Calu3 (cell line): ENCODE measurements at regions not wholly inside any gene's neighbourhood (a gene's known extent, or its start where the extent isn't known, plus 50 kb on each side); places are given as distances from the start of the nearest gene placed in this dataset.

Experiments
- BruUV-seq: library from RNA; stranded (reverse); fragments of 400-500 nt; replicated peaks from 2 replicates; lab custom pipeline; 2021; lab: Mats Ljungman, UMichigan
- CTCF ChIA-PET: fragments of 300-600 bp; sonication (Branson Sonifier 250); formaldehyde crosslinking; loops from one replicate; lab custom pipeline; 2022; ENCODE audit warnings: antibody characterized with exemption; lab: Charles Lee
- DNase-seq: peaks from one replicate; pipeline ENCODE4 v3.0.0; 2022
- H3K27ac Mint-ChIP-seq: one replicate; pipeline ENCODE4 v1.8.0; 2022; ENCODE audit warnings: mixed read lengths; ENCODE audit not compliant: unreplicated experiment
- H3K27me3 Mint-ChIP-seq: one replicate; pipeline ENCODE4 v1.8.0; 2022; ENCODE audit warnings: mixed read lengths; ENCODE audit not compliant: unreplicated experiment
- H3K36me3 Mint-ChIP-seq: one replicate; pipeline ENCODE4 v1.8.0; 2022; ENCODE audit warnings: mild to moderate bottlenecking, moderate library complexity, mixed read lengths; ENCODE audit not compliant: insufficient read depth, unreplicated experiment
- H3K4me1 Mint-ChIP-seq: one replicate; pipeline ENCODE4 v1.8.0; 2022; ENCODE audit warnings: mild to moderate bottlenecking, low read depth, mixed read lengths; ENCODE audit not compliant: unreplicated experiment
- H3K4me3 Mint-ChIP-seq: one replicate; pipeline ENCODE4 v1.8.0; 2022; ENCODE audit warnings: mild to moderate bottlenecking, low read depth, moderate library complexity, mixed read lengths; ENCODE audit not compliant: unreplicated experiment
- H3K9me3 Mint-ChIP-seq: one replicate; pipeline ENCODE4 v1.8.0; 2022; ENCODE audit warnings: low read depth, mixed read lengths; ENCODE audit not compliant: unreplicated experiment
- intact Hi-C: fragments of 100-400 bp; cut with micrococcal nuclease; formaldehyde crosslinking; loops from one replicate; pipeline ENCODE4 v1.10.0; 2022; ENCODE audit not compliant: unreplicated experiment
- TF ChIP-seq, protein P1 (sequence below): fragments of 200-600 bp; IDR thresholded peaks from one replicate; pipeline ENCODE4 v1.8.0; 2022; ENCODE audit warnings: antibody characterized with exemption; ENCODE audit not compliant: unreplicated experiment

DNA sequence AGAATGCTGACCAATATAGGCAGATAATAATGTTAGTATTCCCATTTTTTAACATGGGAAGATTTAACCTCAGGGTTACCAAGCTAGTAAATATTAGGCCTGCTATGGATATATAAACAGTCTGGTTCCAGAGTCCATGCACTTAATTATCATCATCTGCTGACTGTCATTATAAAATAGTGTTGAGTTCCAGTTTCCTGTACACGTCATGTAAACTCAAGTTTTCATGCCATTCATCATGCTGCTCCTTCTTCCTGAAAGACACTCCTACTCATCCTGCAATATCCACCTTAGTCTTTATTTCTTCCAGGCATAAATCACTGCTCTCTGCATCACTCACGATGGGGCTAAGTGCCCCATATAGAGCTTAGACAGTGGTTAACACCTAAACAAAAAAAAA lies 420.8 kb upstream of the SPHKAP start:
- intact Hi-C loops, result no loop called here

GRCh38 chr2:228600265-228600664 lies 418.8 kb upstream of the SPHKAP start:
- no peaks in the 10 kb centered on the region for H3K27me3 Mint-ChIP-seq
- H3K4me1 Mint-ChIP-seq, result no peaks in the 10 kb centered on the region
- TF ChIP-seq, protein P1, sequence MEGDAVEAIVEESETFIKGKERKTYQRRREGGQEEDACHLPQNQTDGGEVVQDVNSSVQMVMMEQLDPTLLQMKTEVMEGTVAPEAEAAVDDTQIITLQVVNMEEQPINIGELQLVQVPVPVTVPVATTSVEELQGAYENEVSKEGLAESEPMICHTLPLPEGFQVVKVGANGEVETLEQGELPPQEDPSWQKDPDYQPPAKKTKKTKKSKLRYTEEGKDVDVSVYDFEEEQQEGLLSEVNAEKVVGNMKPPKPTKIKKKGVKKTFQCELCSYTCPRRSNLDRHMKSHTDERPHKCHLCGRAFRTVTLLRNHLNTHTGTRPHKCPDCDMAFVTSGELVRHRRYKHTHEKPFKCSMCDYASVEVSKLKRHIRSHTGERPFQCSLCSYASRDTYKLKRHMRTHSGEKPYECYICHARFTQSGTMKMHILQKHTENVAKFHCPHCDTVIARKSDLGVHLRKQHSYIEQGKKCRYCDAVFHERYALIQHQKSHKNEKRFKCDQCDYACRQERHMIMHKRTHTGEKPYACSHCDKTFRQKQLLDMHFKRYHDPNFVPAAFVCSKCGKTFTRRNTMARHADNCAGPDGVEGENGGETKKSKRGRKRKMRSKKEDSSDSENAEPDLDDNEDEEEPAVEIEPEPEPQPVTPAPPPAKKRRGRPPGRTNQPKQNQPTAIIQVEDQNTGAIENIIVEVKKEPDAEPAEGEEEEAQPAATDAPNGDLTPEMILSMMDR, result no peak
- H3K27ac Mint-ChIP-seq, result no peak overlapping the region
- no TSS peak for BruUV-seq
- intact Hi-C loops, result no loop called here
- CTCF ChIA-PET, result no interaction called here
- no peak overlapping the region for H3K4me3 Mint-ChIP-seq
- DNase-seq, result no peak
- no peaks in the 10 kb centered on the region for H3K36me3 Mint-ChIP-seq
- H3K9me3 Mint-ChIP-seq, result peaks cover 4% of the 10 kb centered on the region

More for the DNA sequence above, 420.8 kb upstream of the SPHKAP start:
- H3K4me1 Mint-ChIP-seq, result no peaks in the 10 kb centered on the region
- TF ChIP-seq, protein P1, result no peak
- no peaks in the 10 kb centered on the region for H3K36me3 Mint-ChIP-seq
- H3K27ac Mint-ChIP-seq, result no peak overlapping the region
- CTCF ChIA-PET, result no interaction called here
- no TSS peak for BruUV-seq
- no peaks in the 10 kb centered on the region for H3K27me3 Mint-ChIP-seq
- H3K4me3 Mint-ChIP-seq, result no peak overlapping the region
- DNase-seq, result no peak
- H3K9me3 Mint-ChIP-seq, result peaks cover 4% of the 10 kb centered on the region

DNA sequence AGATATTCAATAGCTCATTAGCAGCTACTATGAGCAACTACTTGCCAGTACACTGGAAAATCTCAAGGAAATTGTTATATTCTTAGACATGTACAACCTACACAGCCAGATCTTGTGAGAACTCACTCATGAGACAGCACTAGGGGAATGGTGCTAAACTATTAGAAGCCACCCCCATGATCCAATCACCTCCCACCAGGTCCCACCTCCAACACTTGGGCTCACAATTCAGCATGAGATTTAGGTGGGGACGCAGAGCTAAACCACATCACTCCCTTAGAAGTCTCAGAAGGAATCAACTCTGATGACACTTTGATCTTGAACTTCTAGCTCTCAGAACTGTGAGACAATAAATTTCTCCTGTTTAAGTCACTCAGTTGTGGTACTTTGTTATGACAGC lies 418.3 kb upstream of the SPHKAP start:
- DNase-seq, result no peak
- intact Hi-C loops, result no loop called here
- Mint-ChIP-seq H3K4me1 (no peaks in the 10 kb centered on the region), H3K27me3 (no peaks in the 10 kb centered on the region), H3K9me3 (peaks cover 4% of the 10 kb centered on the region), H3K27ac (no peak overlapping the region), H3K36me3 (no peaks in the 10 kb centered on the region), H3K4me3 (no peak overlapping the region)
- no TSS peak for BruUV-seq
- CTCF ChIA-PET, result no interaction called here
- TF ChIP-seq, protein P1, result no peak

GRCh38 chr2:228599297-228599696 lies 417.8 kb upstream of the SPHKAP start:
- intact Hi-C loops, result no loop called here
- Mint-ChIP-seq H3K36me3 (no peaks in the 10 kb centered on the region), H3K9me3 (peaks cover 4% of the 10 kb centered on the region), H3K4me3 (no peak overlapping the region), H3K27me3 (no peaks in the 10 kb centered on the region), H3K27ac (no peak overlapping the region), H3K4me1 (no peaks in the 10 kb centered on the region)
- no peak for DNase-seq
- TF ChIP-seq, protein P1, result no peak
- no TSS peak for BruUV-seq
- CTCF ChIA-PET, result no interaction called here
